GM19238 (cell line): ENCODE measurements at regions not wholly inside any gene's neighbourhood (a gene's known extent, or its start where the extent isn't known, plus 50 kb on each side); places are given as distances from the start of the nearest gene placed in this dataset.

Experiments
- DNase-seq: peaks from one replicate; pipeline ENCODE4 v3.0.0; 2011; ENCODE audit warnings: low spot score; ENCODE audit not compliant: insufficient read length

- no peak for DNase-seq
Observed at GRCh38 chr11:88448131-88448670, 110.7 kb upstream of the CTSC start.

DNA sequence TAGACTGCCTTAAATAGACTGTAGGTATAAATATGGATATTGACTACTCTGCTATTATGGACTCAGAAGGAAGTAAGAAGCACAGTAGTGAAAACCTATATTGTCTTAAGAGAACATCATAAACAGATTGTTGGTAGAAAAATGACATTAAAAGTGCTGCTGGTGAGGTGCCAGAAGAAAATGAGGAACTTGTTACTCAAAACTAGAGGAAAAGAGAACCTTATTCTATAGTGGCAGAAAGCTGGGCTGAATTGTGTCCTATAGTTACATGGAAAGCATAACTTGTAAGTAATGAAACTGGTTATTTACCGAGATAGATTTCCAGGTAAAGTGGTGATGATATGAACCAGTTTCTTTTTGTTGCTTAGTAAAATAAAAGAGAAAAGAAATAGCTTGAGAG lies 109.7 kb upstream of the CTSC start:
- no peak for DNase-seq

GRCh38 chr11:88439356-88439755 lies 101.8 kb upstream of the CTSC start:
- no peak for DNase-seq

DNA sequence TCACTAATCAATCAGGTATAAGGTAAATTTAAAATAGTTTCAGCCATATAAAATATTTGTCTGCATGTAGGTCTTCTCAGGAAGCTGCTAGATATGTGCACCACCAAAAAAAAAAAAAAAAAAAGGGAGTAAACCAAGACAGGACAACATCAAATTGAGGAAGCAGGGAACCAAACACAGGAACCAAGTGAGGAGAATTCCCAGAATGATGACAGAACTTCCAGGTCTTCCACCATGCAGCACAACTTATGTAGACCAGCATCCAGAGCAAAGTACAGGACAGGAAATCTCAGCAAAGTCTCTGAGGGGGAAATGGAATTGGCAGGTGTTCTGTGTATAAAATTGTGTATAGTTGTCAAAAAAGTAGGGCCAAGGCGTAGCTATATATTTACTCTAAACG lies 101.2 kb upstream of the CTSC start:
- no peak for DNase-seq

- peak; percentile 25 for DNase-seq
Observed at GRCh38 chr11:88435415-88435814, 97.9 kb upstream of the CTSC start.

DNA sequence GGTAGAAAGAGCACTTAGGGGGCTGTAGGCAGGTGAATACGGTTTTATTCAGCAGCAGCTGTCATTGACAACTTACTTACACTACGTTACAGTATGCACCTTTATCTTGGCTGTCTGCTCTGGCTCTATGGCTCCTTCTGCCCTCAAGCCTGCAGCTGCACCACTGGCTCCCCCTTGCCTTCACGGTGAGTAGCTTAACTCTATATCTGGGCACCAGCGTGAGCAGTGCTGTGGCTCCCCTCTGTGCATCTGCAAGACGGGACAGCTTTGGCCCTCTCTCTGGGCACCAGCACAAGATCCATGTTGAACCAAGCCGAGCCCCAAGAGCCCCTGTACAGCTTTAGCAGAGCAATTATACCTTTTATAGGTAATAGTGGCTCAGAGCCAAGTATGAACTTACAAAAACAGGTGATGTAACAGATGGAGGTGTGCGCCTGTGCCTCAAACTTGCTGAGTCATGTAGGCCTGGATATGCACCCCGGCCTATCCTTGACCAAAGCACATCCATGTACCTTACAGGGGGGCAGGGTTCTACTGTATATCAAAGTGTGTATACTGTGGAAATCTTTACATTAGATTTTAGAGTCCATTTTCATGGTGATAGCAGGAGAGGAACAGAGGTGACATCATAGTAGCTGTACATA lies 96.9 kb upstream of the CTSC start:
- DNase-seq = no peak

- DNase-seq = no peak
Observed at GRCh38 chr11:88433536-88434230, 96.1 kb upstream of the CTSC start.

DNA sequence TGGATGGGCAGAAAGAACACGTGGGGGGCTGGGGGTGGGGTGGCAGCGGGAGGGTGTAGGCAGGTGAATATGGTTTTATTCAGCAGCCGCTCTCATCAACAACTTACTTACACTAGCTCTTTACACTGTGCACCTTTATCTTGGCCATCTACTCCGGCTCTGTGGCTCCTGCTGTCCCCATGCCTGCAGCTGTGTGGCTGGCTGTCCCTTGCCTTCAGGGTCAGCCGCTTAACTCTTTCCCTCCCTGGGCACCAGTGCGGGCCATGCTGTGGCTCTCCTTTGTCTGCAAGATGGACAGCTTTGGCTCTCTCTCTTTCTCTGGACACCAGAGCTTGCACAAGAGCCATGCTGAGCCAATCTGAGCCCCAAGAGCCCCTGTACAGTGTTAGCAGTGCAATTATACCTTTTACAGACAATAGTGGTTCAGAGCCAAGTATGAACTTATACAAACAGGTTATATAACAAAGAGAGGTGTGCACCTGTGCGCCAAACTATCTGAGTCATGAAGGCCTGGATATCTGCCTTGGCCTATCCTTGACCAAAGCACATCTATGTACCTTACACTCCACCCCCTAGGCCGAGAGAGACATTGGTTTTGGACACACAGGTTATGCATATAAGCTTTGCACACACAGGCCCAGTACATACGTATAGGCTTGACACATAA lies 94.3 kb upstream of the CTSC start:
- DNase-seq = no peak

- no peak for DNase-seq
Observed at GRCh38 chr11:88428959-88429358, 91.4 kb upstream of the CTSC start.

GRCh38 chr11:88427719-88428118 lies 90.2 kb upstream of the CTSC start:
- no peak for DNase-seq

DNA sequence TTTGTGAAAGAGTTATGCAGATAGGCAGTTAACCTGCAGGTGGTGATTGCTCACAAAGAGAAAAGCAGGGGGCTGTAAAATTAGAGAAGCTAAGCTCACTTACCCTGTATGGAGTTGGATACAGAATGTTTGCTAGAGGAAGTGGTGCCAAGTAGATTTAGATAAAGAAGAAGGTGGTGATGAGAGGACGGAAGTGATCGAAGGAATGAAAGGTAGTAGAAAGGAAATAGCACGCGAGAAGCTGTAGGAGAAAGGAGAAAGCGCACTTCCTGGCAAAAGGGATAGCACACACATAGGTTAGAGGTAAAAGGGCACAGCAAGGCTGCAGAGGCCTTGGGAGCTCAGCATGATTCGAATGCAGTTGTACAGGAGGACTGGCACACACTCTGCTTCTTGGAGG lies 87.3 kb upstream of the CTSC start:
- no peak for DNase-seq

DNA sequence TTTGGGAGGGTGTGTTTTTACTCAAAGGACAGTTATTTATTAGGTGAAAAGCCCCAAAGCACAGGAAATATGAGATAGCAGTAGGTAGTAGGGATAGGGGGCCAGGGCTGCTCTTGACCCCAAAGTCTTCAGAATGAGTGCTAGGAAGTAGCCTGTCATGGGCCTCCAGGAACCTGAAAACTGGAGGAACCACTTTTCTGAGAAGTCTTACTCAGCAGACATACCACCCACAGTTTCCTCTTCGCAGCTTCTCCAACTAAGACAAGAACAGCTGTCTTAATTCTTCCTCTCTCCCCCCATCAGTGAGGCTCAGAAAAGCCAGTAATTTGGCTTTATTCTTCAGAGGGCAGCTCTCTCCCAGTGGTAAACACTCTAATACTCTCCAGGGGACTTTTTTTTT lies 84.0 kb upstream of the CTSC start:
- peak; percentile 10 for DNase-seq

DNA sequence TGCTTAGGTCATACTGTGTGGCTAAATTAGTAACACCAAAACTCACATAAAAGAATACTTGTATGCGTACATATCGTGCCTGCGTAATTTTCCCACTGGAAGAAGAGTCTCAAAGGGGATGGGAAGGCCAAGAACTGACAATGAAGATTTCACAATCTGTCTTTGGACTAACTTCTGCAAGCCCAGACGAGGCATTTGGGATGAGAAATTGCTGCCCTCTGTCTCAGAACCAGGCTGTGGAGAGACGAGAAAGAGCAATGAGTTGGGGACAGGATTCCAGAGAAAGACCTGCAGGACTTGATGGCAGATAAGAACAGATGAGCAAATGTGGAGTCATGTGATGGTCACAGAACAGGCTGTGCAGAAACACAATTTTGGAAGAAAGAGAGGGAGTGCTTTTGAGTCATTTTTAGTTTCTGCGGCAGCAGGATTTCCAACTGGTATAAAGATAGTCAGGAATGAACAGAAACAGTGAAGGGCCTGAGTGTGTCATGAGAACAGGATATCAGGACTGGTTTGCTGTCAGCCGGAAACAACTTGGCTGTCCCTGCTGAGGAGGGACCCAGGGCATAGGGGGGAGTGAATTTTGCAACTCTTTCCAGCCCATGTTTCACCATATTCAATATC lies 82.7 kb upstream of the CTSC start:
- no peak for DNase-seq

- no peak for DNase-seq
Observed at GRCh38 chr11:88418508-88418907, 81.0 kb upstream of the CTSC start.

- no peak for DNase-seq
Observed at GRCh38 chr11:88415495-88415894, 78.0 kb upstream of the CTSC start.

DNA sequence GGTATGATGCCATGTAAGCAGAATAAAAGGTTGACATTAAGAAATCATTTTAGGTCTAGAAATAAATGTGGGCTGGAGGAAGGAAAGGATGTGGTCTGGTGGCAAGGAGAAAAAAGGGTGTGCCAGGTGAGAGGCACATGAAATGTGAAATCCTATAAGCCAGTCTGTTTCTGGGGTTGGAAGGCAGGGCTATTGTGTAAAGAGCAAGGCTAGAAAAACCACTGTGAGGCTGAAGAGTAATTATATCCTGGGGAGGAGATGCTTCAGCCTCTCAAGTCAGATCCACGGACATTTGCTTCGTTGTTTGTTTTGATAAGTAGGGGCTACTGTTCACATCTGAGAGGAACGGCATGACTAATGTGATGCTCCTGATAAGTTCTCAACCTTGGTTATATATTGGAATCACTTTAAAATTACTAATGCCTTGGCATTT lies 77.5 kb upstream of the CTSC start:
- no peak for DNase-seq

GRCh38 chr11:88414385-88414861 lies 76.9 kb upstream of the CTSC start:
- no peak for DNase-seq

- DNase-seq = no peak
Observed at GRCh38 chr11:88411265-88411664, 73.7 kb upstream of the CTSC start.

- no peak for DNase-seq
Observed at GRCh38 chr11:88410656-88411055, 73.1 kb upstream of the CTSC start.

DNA sequence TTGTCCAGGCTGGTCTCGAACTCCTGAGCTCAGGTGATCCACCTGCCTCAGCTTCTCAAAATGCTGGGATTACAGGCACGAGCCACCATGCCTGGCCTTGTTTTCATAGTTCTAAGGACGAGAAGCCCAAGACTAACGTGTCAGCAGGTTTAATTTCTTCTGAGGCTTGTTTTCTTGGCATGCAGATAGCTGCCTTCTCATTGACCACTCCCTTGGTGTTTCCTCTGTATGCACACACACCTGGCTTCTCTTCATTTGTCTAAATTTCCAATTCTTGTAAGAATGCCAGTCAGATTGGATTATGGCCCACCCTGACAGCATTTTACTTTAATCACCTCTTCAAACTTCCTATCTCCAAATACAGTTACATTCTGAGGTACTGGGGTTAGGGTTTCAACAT lies 72.5 kb upstream of the CTSC start:
- DNase-seq = no peak

- no peak for DNase-seq
Observed at GRCh38 chr11:88406876-88407275, 69.3 kb upstream of the CTSC start.

DNA sequence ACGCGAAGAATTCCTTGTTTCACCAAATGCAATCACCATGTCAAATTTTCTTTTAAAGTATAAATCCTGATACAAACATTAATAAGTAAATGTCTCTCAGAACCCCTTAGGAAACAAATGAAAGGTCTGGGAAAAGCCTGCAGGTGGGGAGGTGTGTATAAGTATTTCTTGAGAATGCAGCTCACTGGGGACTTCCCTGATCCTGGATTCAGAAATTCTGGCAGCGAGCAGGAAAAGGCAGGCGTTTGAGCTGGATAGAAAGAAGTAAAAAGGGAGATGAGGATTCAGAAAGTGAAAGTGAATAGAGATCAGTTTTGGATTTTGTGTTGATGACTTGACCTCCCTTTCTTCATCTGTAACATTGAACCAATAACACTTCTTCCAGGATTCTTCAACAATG lies 68.3 kb upstream of the CTSC start:
- no peak for DNase-seq
